Tibial artery (tissue), 4 donors: ENCODE measurements at regions not wholly inside any gene's neighbourhood (a gene's known extent, or its start where the extent isn't known, plus 50 kb on each side); places are given as distances from the start of the nearest gene placed in this dataset.

ENCODE experiments used
- DNase-seq, 2 donors: peaks; one replicate each; pipeline ENCODE4 v3.0.0-alpha.2; 2019
- H3K27ac ChIP-seq, 2 donors: fragments of 200-600 bp; sonication (generic) in 1 of 2; 1 replicate in 1 of 2; 2 replicates in 1 of 2; pipeline ENCODE4 v1.5.1; 2018 to 2019; ENCODE audit warnings: mild to moderate bottlenecking in 1 of 2
- H3K27me3 ChIP-seq, 2 donors: fragments of 200-600 bp; sonication (generic) in 1 of 2; one replicate each; pipeline versions ENCODE4 v1.5.1 to v1.6.0; 2016 to 2019
- H3K36me3 ChIP-seq, 3 donors: fragments of 200-600 bp; sonication (generic) in 2 of 3; one replicate each; pipeline ENCODE4 v1.5.1; 2016 to 2019; ENCODE audit warnings: mild to moderate bottlenecking in 2 of 3
- H3K4me1 ChIP-seq, 4 donors: fragments of 200-600 bp; sonication (generic) in 2 of 4; 1 replicate in 3 of 4; 2 replicates in 1 of 4; pipeline ENCODE4 v1.5.1; 2016 to 2019
- H3K4me3 ChIP-seq, 2 donors: fragments of 200-600 bp; sonication (generic) in 1 of 2; 1 replicate in 1 of 2; 2 replicates in 1 of 2; pipeline ENCODE4 v1.5.1; 2018 to 2019; ENCODE audit warnings: mild to moderate bottlenecking in 2 of 2
- H3K9me3 ChIP-seq, 3 donors: fragments of 200-600 bp; sonication (generic) in 1 of 3; one replicate each; pipeline ENCODE4 v1.5.1; 2016 to 2019
- intact Hi-C: fragments of 100-400 bp; cut with DNase I; formaldehyde crosslinking; loops from one replicate; pipeline ENCODE4 v1.15.0; 2023; ENCODE audit warnings: low total_unique reads
- TF ChIP-seq, protein P1 (sequence below), 2 experiments: fragments of 200-600 bp in 1 of 2; fragments of 450-650 bp in 1 of 2; IDR thresholded peaks; one replicate each; pipeline ENCODE4 v1.5.1; 2017 to 2019; ENCODE audit warnings: antibody characterized with exemption in 2 of 2, mild to moderate bottlenecking in 1 of 2, moderate library complexity in 1 of 2

GRCh38 chr13:34070544-34071303 lies 252.8 kb downstream of the RFC3 start:
- Histone ChIP-seq H3K4me1 (no peaks in the 10 kb centered on the region), H3K27me3 (no peaks in the 10 kb centered on the region), H3K9me3 (peaks cover 0 to 7% (median 0%) of the 10 kb centered on the region in 3 donors), H3K4me3 (no peak overlapping the region), H3K36me3 (no peaks in the 10 kb centered on the region), H3K27ac (no peak overlapping the region)
- TF ChIP-seq, protein P1, sequence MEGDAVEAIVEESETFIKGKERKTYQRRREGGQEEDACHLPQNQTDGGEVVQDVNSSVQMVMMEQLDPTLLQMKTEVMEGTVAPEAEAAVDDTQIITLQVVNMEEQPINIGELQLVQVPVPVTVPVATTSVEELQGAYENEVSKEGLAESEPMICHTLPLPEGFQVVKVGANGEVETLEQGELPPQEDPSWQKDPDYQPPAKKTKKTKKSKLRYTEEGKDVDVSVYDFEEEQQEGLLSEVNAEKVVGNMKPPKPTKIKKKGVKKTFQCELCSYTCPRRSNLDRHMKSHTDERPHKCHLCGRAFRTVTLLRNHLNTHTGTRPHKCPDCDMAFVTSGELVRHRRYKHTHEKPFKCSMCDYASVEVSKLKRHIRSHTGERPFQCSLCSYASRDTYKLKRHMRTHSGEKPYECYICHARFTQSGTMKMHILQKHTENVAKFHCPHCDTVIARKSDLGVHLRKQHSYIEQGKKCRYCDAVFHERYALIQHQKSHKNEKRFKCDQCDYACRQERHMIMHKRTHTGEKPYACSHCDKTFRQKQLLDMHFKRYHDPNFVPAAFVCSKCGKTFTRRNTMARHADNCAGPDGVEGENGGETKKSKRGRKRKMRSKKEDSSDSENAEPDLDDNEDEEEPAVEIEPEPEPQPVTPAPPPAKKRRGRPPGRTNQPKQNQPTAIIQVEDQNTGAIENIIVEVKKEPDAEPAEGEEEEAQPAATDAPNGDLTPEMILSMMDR (IDR thresholded peaks at IDR 0.05): no peak
- DNase-seq: no peak
- intact Hi-C loops: no loop called here

- peaks cover 0 to 7% (median 0%) of the 10 kb centered on the region in 3 donors for H3K9me3 ChIP-seq
- no peak overlapping the region for H3K4me3 ChIP-seq
- no peak overlapping the region for H3K27ac ChIP-seq
- intact Hi-C loops: no loop called here
- TF ChIP-seq, protein P1 (IDR thresholded peaks at IDR 0.05): no peak
- H3K27me3 ChIP-seq: no peaks in the 10 kb centered on the region
- peaks cover 0 to 20% (median 6%) of the 10 kb centered on the region in 4 donors for H3K4me1 ChIP-seq
- DNase-seq: no peak
- H3K36me3 ChIP-seq: no peaks in the 10 kb centered on the region
Measured at GRCh38 chr13:34076319-34076718, 258.4 kb downstream of the RFC3 start.

DNA sequence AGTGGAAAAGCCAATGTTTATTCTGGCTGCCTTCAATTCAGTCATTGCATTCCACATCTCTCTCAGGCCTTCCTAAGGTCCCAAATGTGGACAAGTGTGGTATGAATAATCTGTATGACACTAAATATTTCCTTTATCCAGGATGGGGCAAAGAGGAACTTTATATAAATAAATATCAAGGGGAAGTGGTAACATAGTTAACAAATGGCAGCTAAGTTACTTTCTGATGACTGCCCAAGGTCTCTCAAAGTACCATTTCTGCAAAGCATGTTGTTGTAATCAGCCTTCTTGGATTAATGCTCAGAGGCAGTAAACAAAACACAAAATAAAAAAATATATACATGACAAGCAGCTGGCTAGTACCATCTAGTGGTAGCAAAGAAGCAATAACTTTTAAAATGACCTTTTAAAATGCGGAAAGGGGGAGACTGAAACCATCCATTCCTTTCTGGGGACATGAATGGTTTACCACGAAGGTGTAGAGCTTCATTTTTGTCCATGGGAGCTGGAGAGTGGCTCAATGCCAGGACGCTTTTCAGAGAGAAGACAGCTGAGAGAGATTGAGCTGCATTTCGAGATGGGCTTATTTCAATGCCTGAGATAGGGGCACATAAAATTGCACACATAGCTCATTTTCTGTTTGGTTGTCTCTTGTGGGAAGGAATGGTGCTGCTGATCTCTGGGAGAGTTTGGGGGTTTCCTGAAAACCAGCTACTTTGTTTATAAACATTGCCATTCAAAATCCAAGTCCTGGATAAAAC lies 259.2 kb downstream of the RFC3 start:
- Histone ChIP-seq H3K4me3 (no peak overlapping the region), H3K27me3 (no peaks in the 10 kb centered on the region), H3K4me1 (peaks cover 0 to 20% (median 6%) of the 10 kb centered on the region in 4 donors), H3K36me3 (no peaks in the 10 kb centered on the region), H3K27ac (no peak overlapping the region), H3K9me3 (peaks cover 0 to 7% (median 0%) of the 10 kb centered on the region in 3 donors)
- no peak for DNase-seq
- intact Hi-C loops: no loop called here
- TF ChIP-seq, protein P1 (IDR thresholded peaks at IDR 0.05): peak; percentile 25 to 29

- TF ChIP-seq, protein P1 (IDR thresholded peaks at IDR 0.05): no peak
- intact Hi-C loops: no loop called here
Measured at GRCh38 chr13:34078334-34078999, 260.5 kb downstream of the RFC3 start.

GRCh38 chr13:34085204-34085603 lies 267.3 kb downstream of the RFC3 start:
- TF ChIP-seq, protein P1 (IDR thresholded peaks at IDR 0.05): no peak
- Histone ChIP-seq H3K27me3 (no peaks in the 10 kb centered on the region), H3K27ac (no peak overlapping the region), H3K4me3 (no peak overlapping the region), H3K36me3 (no peaks in the 10 kb centered on the region), H3K9me3 (no peaks in the 10 kb centered on the region), H3K4me1 (no peaks in the 10 kb centered on the region)
- no peak for DNase-seq
- intact Hi-C loops: no loop called here

More at GRCh38 chr13:34078334-34078999, 260.5 kb downstream of the RFC3 start:
- Histone ChIP-seq H3K27me3 (no peaks in the 10 kb centered on the region), H3K9me3 (peaks cover 0 to 7% (median 0%) of the 10 kb centered on the region in 3 donors), H3K27ac (no peak overlapping the region), H3K4me3 (no peak overlapping the region), H3K4me1 (peaks cover 0 to 20% (median 6%) of the 10 kb centered on the region in 4 donors), H3K36me3 (no peaks in the 10 kb centered on the region)
- DNase-seq: no peak
